IPS-15b (cell line): ENCODE measurements at regions not wholly inside any gene's neighbourhood (a gene's known extent, or its start where the extent isn't known, plus 50 kb on each side); places are given as distances from the start of the nearest gene placed in this dataset.

Experiments used
- H3K27me3 ChIP-seq: one replicate; pipeline ENCODE4 v1.6.1; 2013; ENCODE audit warnings: low read length; ENCODE audit not compliant: control insufficient read depth, insufficient read depth
- H3K36me3 ChIP-seq: one replicate; pipeline ENCODE4 v1.6.1; 2013; ENCODE audit warnings: low read length; ENCODE audit not compliant: control insufficient read depth, insufficient read depth
- H3K4me1 ChIP-seq: one replicate; pipeline ENCODE4 v1.6.1; 2013; ENCODE audit warnings: mild to moderate bottlenecking, low read length; ENCODE audit not compliant: control insufficient read depth, insufficient read depth
- H3K4me3 ChIP-seq: one replicate; pipeline ENCODE4 v1.5.1; 2013; ENCODE audit warnings: low read depth, low read length
- H3K9ac ChIP-seq: one replicate; pipeline ENCODE4 v1.6.1; 2013; ENCODE audit warnings: low read depth, mild to moderate bottlenecking, low read length
- H3K9me3 ChIP-seq: one replicate; pipeline ENCODE4 v1.6.1; 2013; ENCODE audit warnings: mild to moderate bottlenecking, low read length; ENCODE audit not compliant: control insufficient read depth, insufficient read depth

- Histone ChIP-seq H3K36me3 (no peaks in the 10 kb centered on the region), H3K9ac (no peak overlapping the region), H3K9me3 (no peaks in the 10 kb centered on the region)
Observed at GRCh38 chr22:48456449-48456848, 1371.2 kb downstream of the BRD1 start.

GRCh38 chr22:48453751-48454485, 1373.8 kb downstream of the BRD1 start:
- H3K27me3 ChIP-seq = no peaks in the 10 kb centered on the region
- H3K36me3 ChIP-seq = no peaks in the 10 kb centered on the region
- H3K4me1 ChIP-seq = no peaks in the 10 kb centered on the region
- no peak overlapping the region for H3K9ac ChIP-seq
- H3K4me3 ChIP-seq = no peak overlapping the region
- H3K9me3 ChIP-seq = no peaks in the 10 kb centered on the region

More at GRCh38 chr22:48456449-48456848, 1371.2 kb downstream of the BRD1 start:
- no peaks in the 10 kb centered on the region for H3K27me3 ChIP-seq
- H3K4me3 ChIP-seq = no peak overlapping the region
- H3K4me1 ChIP-seq = no peaks in the 10 kb centered on the region

- H3K4me3 ChIP-seq = no peak overlapping the region
- H3K9ac ChIP-seq = no peak overlapping the region
- no peaks in the 10 kb centered on the region for H3K36me3 ChIP-seq
- H3K27me3 ChIP-seq = no peaks in the 10 kb centered on the region
- H3K9me3 ChIP-seq = no peaks in the 10 kb centered on the region
- no peaks in the 10 kb centered on the region for H3K4me1 ChIP-seq
Observed at GRCh38 chr22:48453171-48453570, 1374.5 kb downstream of the BRD1 start.

- Histone ChIP-seq H3K9me3 (no peaks in the 10 kb centered on the region), H3K4me3 (no peak overlapping the region), H3K4me1 (no peaks in the 10 kb centered on the region), H3K27me3 (no peaks in the 10 kb centered on the region), H3K36me3 (no peaks in the 10 kb centered on the region), H3K9ac (no peak overlapping the region)
Observed at GRCh38 chr22:48452766-48453165, 1374.9 kb downstream of the BRD1 start.

- H3K9me3 ChIP-seq = no peaks in the 10 kb centered on the region
- no peaks in the 10 kb centered on the region for H3K4me1 ChIP-seq
- no peaks in the 10 kb centered on the region for H3K36me3 ChIP-seq
- H3K27me3 ChIP-seq = no peaks in the 10 kb centered on the region
- no peak overlapping the region for H3K9ac ChIP-seq
- no peak overlapping the region for H3K4me3 ChIP-seq
Observed at GRCh38 chr22:48451891-48452290, 1375.8 kb downstream of the BRD1 start.

- H3K36me3 ChIP-seq = no peaks in the 10 kb centered on the region
- H3K9ac ChIP-seq = no peak overlapping the region
- H3K4me1 ChIP-seq = no peaks in the 10 kb centered on the region
- no peaks in the 10 kb centered on the region for H3K27me3 ChIP-seq
- H3K9me3 ChIP-seq = no peaks in the 10 kb centered on the region
- no peak overlapping the region for H3K4me3 ChIP-seq
Observed at GRCh38 chr22:48450188-48450825, 1377.4 kb downstream of the BRD1 start.

DNA sequence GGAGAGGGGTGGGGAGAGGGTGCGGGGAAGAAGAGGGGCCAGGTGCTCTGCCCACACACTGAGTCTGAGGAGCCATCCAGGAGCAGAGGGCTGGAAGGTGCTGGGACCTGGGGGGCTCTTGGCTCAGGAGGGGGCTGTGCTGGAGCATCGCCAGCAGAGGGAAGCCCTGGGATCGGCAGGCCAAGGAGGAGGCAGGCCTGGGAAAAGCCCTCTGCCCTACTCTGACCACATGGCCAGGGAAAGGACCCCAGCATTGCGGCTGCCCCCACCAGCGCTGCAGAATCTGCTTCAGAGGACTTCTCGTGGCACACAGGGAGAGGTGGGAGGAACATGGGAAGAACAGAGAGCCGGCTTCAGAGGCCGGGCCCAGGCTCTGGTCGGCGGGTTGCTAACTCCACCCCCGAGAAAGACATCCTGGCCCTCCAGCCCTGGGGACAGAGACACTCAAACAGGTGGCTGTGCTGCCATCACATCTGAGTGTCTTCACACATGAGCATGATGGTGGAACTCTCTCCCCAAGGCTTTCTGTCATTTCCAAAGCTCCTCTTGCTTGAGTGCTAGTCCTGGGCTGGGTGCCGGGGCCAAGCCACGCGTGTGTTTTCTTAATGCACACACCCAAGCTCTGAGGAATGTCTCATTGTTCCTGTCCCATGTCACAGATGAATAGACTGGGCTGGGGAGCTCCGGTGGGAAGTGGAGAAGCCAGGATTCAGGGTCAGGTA, 1378.0 kb downstream of the BRD1 start:
- H3K9ac ChIP-seq = no peak overlapping the region
- H3K4me3 ChIP-seq = no peak overlapping the region
- no peaks in the 10 kb centered on the region for H3K9me3 ChIP-seq
- H3K27me3 ChIP-seq = no peaks in the 10 kb centered on the region
- no peaks in the 10 kb centered on the region for H3K4me1 ChIP-seq
- H3K36me3 ChIP-seq = no peaks in the 10 kb centered on the region

DNA sequence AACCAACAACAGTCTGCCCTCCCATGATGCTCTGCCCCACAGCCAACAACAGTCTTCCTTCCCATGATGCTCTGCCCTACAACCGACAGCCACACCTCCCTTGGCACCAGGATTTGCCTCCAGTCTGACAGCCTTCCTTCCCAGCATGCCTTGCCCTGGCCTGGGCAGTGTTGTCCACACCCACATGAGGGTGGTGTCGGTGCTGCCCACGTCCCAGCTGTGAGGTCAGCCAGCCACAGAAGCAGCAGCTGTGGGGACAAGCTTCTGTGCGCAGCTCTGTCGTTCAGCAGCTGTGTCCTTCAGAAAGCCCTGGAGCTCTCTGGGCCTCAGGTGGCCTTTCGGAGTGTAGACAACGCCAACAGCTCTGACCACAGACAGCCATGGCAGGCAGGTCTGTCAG, 1378.9 kb downstream of the BRD1 start:
- Histone ChIP-seq H3K9ac (no peak overlapping the region), H3K4me1 (no peaks in the 10 kb centered on the region), H3K36me3 (no peaks in the 10 kb centered on the region), H3K9me3 (no peaks in the 10 kb centered on the region), H3K4me3 (no peak overlapping the region), H3K27me3 (no peaks in the 10 kb centered on the region)

- Histone ChIP-seq H3K4me1 (no peaks in the 10 kb centered on the region), H3K9ac (no peak overlapping the region), H3K36me3 (no peaks in the 10 kb centered on the region), H3K4me3 (no peak overlapping the region), H3K27me3 (no peaks in the 10 kb centered on the region), H3K9me3 (no peaks in the 10 kb centered on the region)
Observed at GRCh38 chr22:48445113-48445827, 1382.4 kb downstream of the BRD1 start.

GRCh38 chr22:48444320-48445112, 1383.2 kb downstream of the BRD1 start:
- no peaks in the 10 kb centered on the region for H3K27me3 ChIP-seq
- H3K9me3 ChIP-seq = no peaks in the 10 kb centered on the region
- H3K9ac ChIP-seq = no peak overlapping the region

GRCh38 chr22:48443680-48444079, 1384.0 kb downstream of the BRD1 start:
- Histone ChIP-seq H3K27me3 (no peaks in the 10 kb centered on the region), H3K9ac (no peak overlapping the region), H3K9me3 (no peaks in the 10 kb centered on the region), H3K4me3 (no peak overlapping the region), H3K36me3 (no peaks in the 10 kb centered on the region), H3K4me1 (no peaks in the 10 kb centered on the region)

More at GRCh38 chr22:48444320-48445112, 1383.2 kb downstream of the BRD1 start:
- H3K36me3 ChIP-seq = no peaks in the 10 kb centered on the region
- no peaks in the 10 kb centered on the region for H3K4me1 ChIP-seq
- no peak overlapping the region for H3K4me3 ChIP-seq
